A673 (cell line): ENCODE measurements at regions not wholly inside any gene's neighbourhood (a gene's known extent, or its start where the extent isn't known, plus 50 kb on each side); places are given as distances from the start of the nearest gene placed in this dataset.

Experiments used
- CTCF ChIP-seq: fragments of 300-800, 200-600 bp; sonication (generic); conservative IDR thresholded peaks from 2 replicates; pipeline ENCODE4 v1.5.1; 2017; ENCODE audit warnings: low read depth, mild to moderate bottlenecking, antibody characterized with exemption, low read length, moderate library complexity, mixed read lengths
- EZH2 ChIP-seq: fragments of 200-600 bp; sonication (generic); IDR thresholded peaks from 2 replicates; pipeline ENCODE4 v1.6.1; 2017; ENCODE audit warnings: borderline replicate concordance, low read depth, mild to moderate bottlenecking, mixed read lengths, antibody characterized with exemption, low read length; ENCODE audit not compliant: poor library complexity, severe bottlenecking

- no peak for TF ChIP-seq CTCF
- TF ChIP-seq EZH2: no peak
These were observed 682.0 kb downstream of the MTRR start for GRCh38 chr5:8550921-8551320.
